ENCODE measurements at regions not wholly inside any gene's neighbourhood (a gene's known extent, or its start where the extent isn't known, plus 50 kb on each side); places are given as distances from the start of the nearest gene placed in this dataset.

- DNase-seq (ENCODE audit: low spot score) = no peak
Observed at GRCh38 chr5:103842936-103843335, 280.3 kb upstream of the NUDT12 start.

DNA sequence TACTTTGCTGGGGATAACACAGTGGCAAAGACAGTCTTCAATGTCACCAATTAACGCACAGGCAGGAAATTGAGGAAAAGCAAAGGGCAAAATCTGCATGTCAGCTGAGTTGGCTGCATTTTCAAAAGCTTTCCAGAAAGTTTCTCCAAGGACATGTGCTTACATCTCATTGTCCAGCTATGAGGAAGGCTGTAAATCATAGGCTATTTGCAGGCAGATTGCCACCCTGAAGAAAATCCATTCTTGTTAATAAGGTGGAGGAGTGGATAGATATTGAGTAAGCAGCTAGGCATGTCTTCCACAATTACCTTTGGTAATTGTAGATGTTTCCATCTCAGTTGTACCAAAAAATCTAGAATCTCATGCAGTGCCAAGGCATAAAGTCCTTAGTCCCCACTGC, 278.0 kb upstream of the NUDT12 start:
- DNase-seq (ENCODE audit: low spot score) = peak; percentile 2

DNA sequence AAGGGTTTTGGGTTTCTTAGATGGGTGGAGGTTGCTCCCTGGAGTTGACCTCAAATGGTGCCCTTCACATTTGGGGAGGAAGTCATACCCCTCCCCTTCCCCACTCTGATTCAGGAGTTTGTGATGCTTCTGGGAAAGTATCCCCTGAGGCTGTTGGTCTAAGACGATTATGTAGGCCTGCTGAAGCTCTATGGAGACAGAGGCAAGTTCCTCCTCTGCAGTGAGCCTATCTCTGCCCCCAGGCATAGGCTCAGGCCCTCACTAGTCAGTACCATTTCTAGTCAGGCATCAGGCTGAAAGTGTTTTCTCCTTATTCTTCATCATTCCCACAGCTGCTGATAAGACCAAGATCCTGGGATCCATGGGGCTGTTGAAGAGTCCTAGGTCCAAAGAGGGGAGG, 271.6 kb upstream of the NUDT12 start:
- DNase-seq (ENCODE audit: low spot score) = no peak

DNA sequence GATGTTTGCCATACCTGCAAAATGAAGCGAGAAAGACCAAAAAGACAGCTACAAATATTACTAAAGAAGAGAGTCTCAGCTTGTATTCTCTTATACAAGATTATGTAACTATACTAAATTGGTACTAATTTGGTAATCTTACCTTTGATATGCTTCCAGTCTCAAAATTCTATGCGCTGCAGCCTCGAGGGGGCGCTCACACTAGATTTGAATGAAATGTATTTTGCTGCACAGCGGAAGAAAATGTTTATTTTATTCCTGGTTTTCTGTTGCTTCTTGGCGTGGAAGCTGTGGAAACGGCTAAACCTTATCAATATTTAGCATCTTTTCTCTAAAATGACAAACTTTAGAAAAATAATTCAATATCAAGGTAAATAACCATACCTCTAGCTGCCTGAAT, 267.0 kb upstream of the NUDT12 start:
- DNase-seq (ENCODE audit: low spot score) = no peak

GRCh38 chr5:103827976-103828375, 265.4 kb upstream of the NUDT12 start:
- DNase-seq (ENCODE audit: low spot score) = no peak

- no peak for DNase-seq (ENCODE audit: low spot score)
Observed at GRCh38 chr5:103821361-103821760, 258.8 kb upstream of the NUDT12 start.

DNA sequence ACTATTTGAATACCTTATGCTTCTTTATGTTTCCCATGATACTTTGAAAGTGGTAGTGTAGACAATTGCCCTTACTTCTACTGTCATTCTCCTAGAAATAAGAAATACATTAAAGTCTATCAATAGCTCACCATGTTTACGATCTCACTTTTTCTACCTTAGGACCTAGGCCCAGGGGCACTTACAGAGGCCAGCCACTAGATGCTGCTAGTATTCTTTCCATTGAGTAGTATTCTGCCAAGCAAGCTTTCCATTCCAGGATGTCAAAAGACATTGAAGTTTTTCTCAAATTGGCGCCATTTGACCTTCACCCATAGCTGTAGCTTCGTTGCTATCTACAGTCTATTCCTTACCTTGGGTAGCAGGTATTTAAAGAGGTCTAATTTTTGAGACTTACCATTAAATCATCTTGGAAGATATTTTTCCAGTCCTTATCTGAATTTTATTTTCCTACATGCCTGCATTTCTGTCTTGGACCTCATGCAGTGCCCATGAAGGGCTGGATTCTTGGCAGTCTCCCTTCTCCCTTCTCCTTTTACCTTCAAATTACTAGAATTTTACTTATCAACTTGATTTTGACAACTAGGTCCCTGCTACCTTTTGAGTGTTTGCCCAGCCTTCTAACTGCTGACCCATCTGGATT, 246.0 kb upstream of the NUDT12 start:
- peak; percentile 44 for DNase-seq (ENCODE audit: low spot score)

GRCh38 chr5:103804711-103805110, 242.1 kb upstream of the NUDT12 start:
- peak; percentile 7 for DNase-seq (ENCODE audit: low spot score)

GRCh38 chr5:103801681-103802080, 239.1 kb upstream of the NUDT12 start:
- no peak for DNase-seq (ENCODE audit: low spot score)

DNA sequence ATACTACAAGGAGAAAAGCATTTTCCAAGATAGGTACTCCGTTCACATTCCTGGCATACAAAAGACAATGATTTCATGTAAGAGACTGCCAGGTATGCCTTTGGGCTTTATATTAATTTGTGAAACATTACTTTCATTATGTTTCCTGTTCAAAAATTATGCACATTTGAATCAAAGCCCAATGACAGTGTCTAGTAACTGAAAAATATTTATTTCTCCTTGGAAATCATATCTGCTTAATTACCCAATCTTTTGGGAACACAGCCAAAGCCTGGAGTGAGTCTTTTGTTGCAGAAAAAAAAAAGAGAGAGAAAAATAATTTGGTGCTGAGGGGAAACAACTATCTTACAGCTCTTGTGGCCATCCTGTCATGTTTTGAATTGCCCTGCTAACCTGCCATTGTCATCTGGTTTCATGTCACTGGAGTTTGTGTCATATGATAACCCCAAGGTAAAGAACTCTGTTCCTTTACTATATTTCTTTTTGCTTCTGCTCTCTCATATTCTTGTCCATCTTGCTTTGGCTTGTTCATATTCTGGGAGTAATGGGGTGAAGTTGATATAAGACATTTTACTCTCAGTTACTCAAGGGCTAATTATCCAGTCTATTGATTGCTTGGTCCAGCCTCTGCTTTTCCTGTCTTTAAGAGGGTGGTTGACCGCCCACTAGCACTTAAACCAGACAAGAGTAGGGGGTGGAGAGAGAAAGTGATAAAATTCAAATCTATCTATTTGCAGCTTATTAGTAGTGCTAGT, 238.3 kb upstream of the NUDT12 start:
- DNase-seq (ENCODE audit: low spot score) = no peak

GRCh38 chr5:103793595-103794182, 231.1 kb upstream of the NUDT12 start:
- no peak for DNase-seq (ENCODE audit: low spot score)

DNA sequence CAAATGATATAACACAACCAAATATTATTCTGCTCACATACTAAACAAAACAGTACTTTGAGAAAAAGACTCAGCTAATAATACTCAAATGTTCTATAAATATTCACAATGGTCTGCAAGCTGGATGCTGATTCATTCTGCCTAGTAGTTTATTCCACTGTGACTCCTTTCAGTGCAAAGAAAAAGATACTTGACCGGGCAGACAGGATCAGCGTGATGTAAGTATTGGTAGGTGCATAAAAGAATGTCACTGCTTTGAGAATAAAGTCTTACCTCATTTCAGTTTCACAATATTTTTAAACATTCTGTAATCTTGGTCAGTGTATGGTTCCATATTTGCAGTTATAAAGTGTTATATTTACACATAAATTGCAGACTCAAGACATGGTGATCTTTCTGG, 223.0 kb upstream of the NUDT12 start:
- DNase-seq (ENCODE audit: low spot score) = no peak

DNA sequence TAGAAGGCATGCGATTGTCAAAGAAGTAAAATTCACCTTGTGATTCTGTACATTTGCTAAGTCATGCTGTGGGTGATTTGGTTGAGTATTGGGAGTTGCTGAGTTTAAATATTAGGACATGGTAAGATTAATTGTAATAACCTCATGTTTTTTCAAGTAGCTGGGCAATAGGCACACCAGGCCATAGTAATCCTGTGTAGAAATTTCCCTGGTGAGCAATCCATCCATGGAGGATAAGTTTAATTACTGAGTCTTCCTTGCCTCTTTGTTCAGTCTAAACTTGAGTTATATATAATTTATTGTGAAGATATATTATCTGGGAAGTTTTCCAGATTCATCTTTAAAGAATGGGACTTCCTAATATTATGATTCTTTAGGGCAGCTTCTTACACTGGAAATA, 221.1 kb upstream of the NUDT12 start:
- no peak for DNase-seq (ENCODE audit: low spot score)

- DNase-seq (ENCODE audit: low spot score) = no peak
Observed at GRCh38 chr5:103780794-103781193, 218.2 kb upstream of the NUDT12 start.

DNA sequence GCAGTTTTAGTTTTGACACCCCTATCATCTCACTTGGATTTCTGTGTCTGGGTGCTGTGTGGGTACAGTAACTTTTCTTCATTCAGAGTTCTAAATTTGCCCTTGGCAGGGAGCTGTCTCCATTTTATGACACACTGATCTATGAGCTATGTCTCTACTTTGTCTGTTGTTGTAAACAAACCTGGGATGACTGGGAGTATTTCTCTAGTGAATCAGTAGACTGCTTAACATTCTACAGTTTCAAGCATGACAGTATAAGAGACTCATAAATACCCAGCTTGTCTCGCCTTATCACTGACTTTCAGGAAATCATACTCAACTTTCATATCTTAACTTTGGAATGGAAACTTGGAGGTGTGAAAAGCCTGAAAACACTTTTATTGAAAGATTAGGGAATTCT, 212.1 kb upstream of the NUDT12 start:
- no peak for DNase-seq (ENCODE audit: low spot score)

GRCh38 chr5:103772248-103772647, 209.7 kb upstream of the NUDT12 start:
- DNase-seq (ENCODE audit: low spot score) = no peak

DNA sequence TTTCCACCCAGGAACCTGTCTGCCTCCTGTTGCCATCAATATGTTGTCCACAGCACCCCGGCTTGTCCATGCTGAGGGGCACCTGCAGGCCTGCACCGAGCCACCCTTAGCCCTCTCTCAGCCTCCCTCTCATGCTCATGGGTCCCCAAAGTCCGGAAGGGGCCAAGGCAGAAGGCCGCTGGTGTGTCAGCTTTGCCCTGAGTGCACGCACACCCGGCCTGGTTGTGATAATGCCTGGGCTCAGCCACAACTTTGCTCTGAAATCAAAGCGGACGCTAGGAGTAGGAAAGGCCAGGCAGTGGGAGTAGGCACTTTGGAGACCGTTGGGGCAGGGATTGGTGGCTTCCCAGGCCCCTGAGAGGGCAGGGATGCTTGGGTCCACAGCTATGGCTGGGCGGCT, 201.8 kb upstream of the NUDT12 start:
- no peak for DNase-seq (ENCODE audit: low spot score)

DNA sequence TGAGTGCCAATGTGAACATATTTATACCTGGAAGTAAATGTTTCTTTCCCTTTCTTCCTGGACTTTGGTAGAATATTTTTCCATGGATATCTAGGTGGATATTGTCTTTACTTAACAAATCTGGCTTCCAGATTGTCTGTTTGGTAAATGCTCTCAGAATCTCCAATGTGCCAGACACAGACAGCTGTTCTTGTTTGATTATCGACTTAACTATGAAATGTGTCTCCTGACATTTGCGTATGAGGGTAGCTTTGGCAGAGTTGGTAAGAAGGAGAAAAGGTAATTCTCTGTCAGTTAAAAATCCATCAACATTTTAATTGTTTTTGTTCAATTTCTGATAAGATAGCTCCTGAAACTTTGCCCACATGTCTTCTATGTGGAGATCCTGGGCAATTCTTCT, 196.4 kb upstream of the NUDT12 start:
- DNase-seq (ENCODE audit: low spot score) = no peak

DNA sequence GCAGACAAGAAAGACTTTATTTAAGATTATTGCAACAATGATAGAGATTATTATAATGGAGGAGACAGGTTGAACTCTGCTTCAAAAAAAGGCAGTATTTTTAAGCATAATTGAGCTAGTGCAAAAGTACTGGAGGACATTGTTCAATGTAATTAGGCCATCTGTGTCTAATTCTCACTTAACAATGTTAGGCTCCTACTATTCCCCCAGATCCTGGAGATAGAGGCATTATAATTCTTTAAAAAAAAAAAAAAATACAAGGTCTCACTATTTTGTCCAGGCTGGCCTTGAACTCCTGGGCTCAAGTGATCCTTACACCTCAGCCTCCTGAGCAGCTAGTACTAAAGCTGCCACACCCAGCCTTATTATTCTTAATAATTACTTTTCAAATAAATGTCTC, 193.4 kb upstream of the NUDT12 start:
- no peak for DNase-seq (ENCODE audit: low spot score)

- no peak for DNase-seq (ENCODE audit: low spot score)
Observed at GRCh38 chr5:103745353-103746065, 182.9 kb upstream of the NUDT12 start.

- no peak for DNase-seq (ENCODE audit: low spot score)
Observed at GRCh38 chr5:103744159-103744558, 181.6 kb upstream of the NUDT12 start.

DNA sequence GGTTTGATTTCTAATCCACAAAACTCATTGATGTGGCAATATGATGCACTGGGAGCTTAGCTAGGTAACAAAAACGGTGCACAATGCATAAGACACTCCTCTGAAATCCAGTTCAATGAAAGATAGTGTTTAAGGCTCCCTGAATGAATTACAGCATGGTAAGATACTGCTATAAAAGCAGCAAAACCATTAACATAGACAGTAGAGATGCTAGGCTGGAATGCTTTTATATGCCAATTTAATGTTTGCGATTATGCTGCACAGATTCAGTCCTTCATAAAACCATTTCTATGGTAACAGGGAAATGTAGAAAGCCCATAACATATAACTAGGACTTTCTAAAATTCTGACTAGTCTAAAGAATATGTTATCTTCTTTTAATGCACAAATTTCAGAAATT, 180.8 kb upstream of the NUDT12 start:
- no peak for DNase-seq (ENCODE audit: low spot score)

DNA sequence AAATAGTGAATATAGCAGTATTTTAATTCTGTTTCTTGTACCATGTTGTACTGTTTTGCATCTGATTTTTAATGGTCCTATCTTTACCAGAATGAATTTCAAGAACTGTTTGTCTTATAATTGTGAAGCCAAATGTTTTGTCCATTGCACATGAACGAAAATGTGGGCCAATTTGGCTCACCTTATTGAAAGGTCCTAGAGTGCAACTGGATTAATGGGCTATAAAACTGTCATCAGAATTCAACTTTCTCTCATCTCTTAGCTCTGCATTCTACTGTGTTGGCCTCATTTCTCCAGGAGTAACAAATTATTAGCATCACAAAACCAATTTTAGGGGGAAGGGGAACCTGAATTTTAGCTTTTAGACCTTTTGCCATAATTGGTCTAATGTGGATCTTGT, 179.4 kb upstream of the NUDT12 start:
- no peak for DNase-seq (ENCODE audit: low spot score)

Data from AG08395 (cell line).